Ishikawa (cell line): ENCODE measurements at regions not wholly inside any gene's neighbourhood (a gene's known extent, or its start where the extent isn't known, plus 50 kb on each side); places are given as distances from the start of the nearest gene placed in this dataset.

Experiments used
- CEBPB ChIP-seq: IDR thresholded peaks from 2 replicates; pipeline ENCODE4 v1.6.1; 2012
- CREB1 ChIP-seq: IDR thresholded peaks from 2 replicates; pipeline ENCODE4 v1.6.1; 2012; ENCODE audit warnings: low read depth
- EGR1 ChIP-seq: IDR thresholded peaks from 2 replicates; pipeline ENCODE4 v1.6.1; 2012
- EP300 ChIP-seq: IDR thresholded peaks from 2 replicates; pipeline ENCODE4 v1.6.1; 2012; ENCODE audit warnings: borderline replicate concordance
- FOXM1 ChIP-seq: IDR thresholded peaks from 2 replicates; pipeline ENCODE4 v1.6.1; 2012; ENCODE audit warnings: low read depth, borderline replicate concordance
- MAX ChIP-seq: IDR thresholded peaks from 2 replicates; pipeline ENCODE4 v1.6.1; 2012
- NFIC ChIP-seq: IDR thresholded peaks from 2 replicates; pipeline ENCODE4 v1.6.1; 2012
- RAD21 ChIP-seq: IDR thresholded peaks from 2 replicates; pipeline ENCODE4 v1.6.1; 2012; ENCODE audit warnings: low read depth
- REST ChIP-seq: IDR thresholded peaks from 2 replicates; pipeline ENCODE4 v1.6.1; 2012; ENCODE audit warnings: low read depth, mild to moderate bottlenecking
- TAF1 ChIP-seq: IDR thresholded peaks from 2 replicates; pipeline ENCODE4 v1.6.1; 2012; ENCODE audit warnings: low read depth, mild to moderate bottlenecking
- TCF12 ChIP-seq: IDR thresholded peaks from 2 replicates; pipeline ENCODE4 v1.6.1; 2012; ENCODE audit warnings: low read depth
- TEAD4 ChIP-seq: IDR thresholded peaks from 2 replicates; pipeline ENCODE4 v1.6.1; 2012
- USF1 ChIP-seq: IDR thresholded peaks from 2 replicates; pipeline ENCODE4 v1.6.1; 2012
- YY1 ChIP-seq: IDR thresholded peaks from 2 replicates; pipeline ENCODE4 v1.6.1; 2012; ENCODE audit warnings: low read depth
- ZBTB7A ChIP-seq: IDR thresholded peaks from 2 replicates; pipeline ENCODE4 v1.6.1; 2012; ENCODE audit warnings: low read depth

- TF ChIP-seq MAX (no peak), CEBPB (no peak), TAF1 (no peak), REST (no peak), TEAD4 (no peak)
Measured at GRCh38 chr4:54393243-54393642, 164.2 kb downstream of the PDGFRA start.

- TF ChIP-seq EP300 (no peak), MAX (no peak), TCF12 (no peak), YY1 (no peak), NFIC (no peak), CREB1 (no peak), CEBPB (no peak), EGR1 (no peak), RAD21 (no peak), USF1 (no peak), REST (no peak)
Measured at GRCh38 chr4:54395013-54395527, 166.0 kb downstream of the PDGFRA start.

- TF ChIP-seq USF1 = no peak
- no peak for TF ChIP-seq TEAD4
- no peak for TF ChIP-seq CEBPB
- no peak for TF ChIP-seq EGR1
- no peak for TF ChIP-seq CREB1
- no peak for TF ChIP-seq TCF12
- no peak for TF ChIP-seq MAX
- TF ChIP-seq FOXM1 = no peak
- no peak for TF ChIP-seq TAF1
- TF ChIP-seq EP300 = no peak
- no peak for TF ChIP-seq ZBTB7A
- no peak for TF ChIP-seq RAD21
- TF ChIP-seq REST = no peak
- TF ChIP-seq NFIC = no peak
- no peak for TF ChIP-seq YY1
Measured at GRCh38 chr4:54400188-54400587, 171.1 kb downstream of the PDGFRA start.

- no peak for TF ChIP-seq TCF12
- no peak for TF ChIP-seq MAX
Measured at GRCh38 chr4:54400802-54401201, 171.7 kb downstream of the PDGFRA start.

- TF ChIP-seq TEAD4 (no peak), ZBTB7A (no peak), YY1 (no peak), NFIC (no peak), EP300 (no peak), TCF12 (no peak), USF1 (no peak), FOXM1 (no peak), CEBPB (no peak), TAF1 (no peak), RAD21 (no peak), REST (no peak), MAX (no peak), EGR1 (no peak), CREB1 (no peak)
Measured at GRCh38 chr4:54402880-54403480, 173.9 kb downstream of the PDGFRA start.
